ENCODE measurements at regions not wholly inside any gene's neighbourhood (a gene's known extent, or its start where the extent isn't known, plus 50 kb on each side); places are given as distances from the start of the nearest gene placed in this dataset.
A peak's percentile ranks its signal among the peaks of the same experiment; 100 is the strongest.

DNA sequence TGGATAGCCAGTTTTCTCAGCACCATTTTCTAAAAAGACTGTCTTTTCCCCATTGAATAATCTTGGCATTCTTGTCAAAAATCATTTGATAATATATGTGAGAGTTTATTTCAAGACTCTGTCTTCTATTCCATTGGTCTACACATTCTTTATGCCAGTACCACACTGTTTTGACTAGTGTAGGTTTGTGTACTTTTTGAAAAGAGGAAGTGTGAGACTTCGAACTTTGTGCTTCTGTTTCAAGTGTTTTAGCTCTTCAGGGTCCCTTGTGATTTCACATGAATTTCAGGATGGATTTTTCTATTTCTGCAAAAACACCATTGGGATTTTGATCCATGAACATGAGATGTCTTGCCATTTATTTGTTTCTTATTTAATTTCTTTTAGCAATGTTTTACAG is 78.5 kb upstream of the ALDH1A1 start:
- Histone ChIP-seq H3K27me3 (ENCODE audit: low read depth, low read length) (no peaks in the 10 kb centered on the region), H3K36me3 (ENCODE audit: control insufficient read depth in 1 of 2, insufficient read depth in 2 of 2, low read length in 2 of 2) (no peaks in the 10 kb centered on the region), H3K27ac (ENCODE audit: low read length) (no peak overlapping the region), H3K4me1 (ENCODE audit: control insufficient read depth in 1 of 2, insufficient read depth in 2 of 2, low read length in 2 of 2) (no peaks in the 10 kb centered on the region), H3K9me3 (ENCODE audit: control insufficient read depth in 1 of 2, low read length in 2 of 2) (no peaks in the 10 kb centered on the region), H3K4me3 (ENCODE audit: low read depth in 1 of 2, low read length in 2 of 2) (no peak overlapping the region)

DNA sequence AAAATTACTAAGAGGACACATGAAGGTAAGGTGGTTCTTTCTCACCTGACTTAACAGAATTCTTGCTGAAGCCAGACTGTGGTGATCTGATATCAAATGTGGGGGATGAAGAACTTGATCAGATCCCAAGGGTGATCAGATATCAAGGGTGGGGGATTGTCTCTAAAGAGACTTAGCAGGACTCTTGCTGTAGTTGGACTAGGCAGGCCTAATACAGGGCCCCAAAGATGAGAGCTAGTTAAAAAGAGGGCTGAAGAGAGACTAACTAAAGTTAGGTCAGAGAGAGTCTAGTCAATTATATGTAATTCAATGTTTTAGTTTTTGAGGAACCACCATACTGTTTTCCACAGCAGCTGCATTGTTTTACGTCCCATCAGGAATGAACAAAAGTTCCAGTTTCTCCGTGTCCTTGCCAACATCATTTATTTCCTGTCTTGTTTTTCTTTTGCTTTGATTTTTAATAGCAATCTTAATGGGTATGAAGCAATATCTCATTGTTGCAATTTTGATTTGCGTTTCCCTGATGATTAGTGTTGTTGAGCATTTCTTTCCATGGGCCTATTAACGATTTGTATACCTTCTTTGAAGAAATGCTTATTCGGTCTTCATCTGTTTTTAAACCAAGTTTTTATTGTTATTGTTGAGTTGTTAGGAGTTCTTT is 77.6 kb upstream of the ALDH1A1 start:
- Histone ChIP-seq H3K27ac (ENCODE audit: low read length) (no peak overlapping the region), H3K4me1 (ENCODE audit: control insufficient read depth in 1 of 2, insufficient read depth in 2 of 2, low read length in 2 of 2) (no peaks in the 10 kb centered on the region), H3K4me3 (ENCODE audit: low read depth in 1 of 2, low read length in 2 of 2) (no peak overlapping the region), H3K27me3 (ENCODE audit: low read depth, low read length) (no peaks in the 10 kb centered on the region), H3K36me3 (ENCODE audit: control insufficient read depth in 1 of 2, insufficient read depth in 2 of 2, low read length in 2 of 2) (no peaks in the 10 kb centered on the region), H3K9me3 (ENCODE audit: control insufficient read depth in 1 of 2, low read length in 2 of 2) (no peaks in the 10 kb centered on the region)

DNA sequence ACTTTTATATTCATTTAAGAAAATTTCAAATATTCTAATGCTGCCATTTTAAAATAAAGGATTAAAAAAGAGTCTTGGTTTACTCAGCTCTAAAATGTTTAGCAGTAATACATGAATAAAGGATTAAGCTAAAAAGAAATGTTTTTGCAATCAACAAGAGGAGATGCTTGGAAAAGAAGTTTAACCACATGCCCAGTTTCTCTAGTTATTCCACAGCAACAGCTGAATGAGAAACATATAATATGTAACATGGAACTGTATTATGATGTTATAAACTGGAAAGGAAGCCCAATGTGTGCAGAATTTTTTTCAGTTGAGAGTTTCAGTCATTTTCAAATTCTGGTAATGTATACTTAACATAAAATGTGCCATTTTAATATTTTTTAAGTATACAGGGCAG is 76.5 kb upstream of the ALDH1A1 start:
- no peaks in the 10 kb centered on the region for H3K36me3 ChIP-seq (ENCODE audit: control insufficient read depth in 1 of 2, insufficient read depth in 2 of 2, low read length in 2 of 2)
- H3K4me1 ChIP-seq (ENCODE audit: control insufficient read depth in 1 of 2, insufficient read depth in 2 of 2, low read length in 2 of 2): no peaks in the 10 kb centered on the region
- H3K9me3 ChIP-seq (ENCODE audit: control insufficient read depth in 1 of 2, low read length in 2 of 2): no peaks in the 10 kb centered on the region
- no peaks in the 10 kb centered on the region for H3K27me3 ChIP-seq (ENCODE audit: low read depth, low read length)
- no peak overlapping the region for H3K27ac ChIP-seq (ENCODE audit: low read length)
- no peak overlapping the region for H3K4me3 ChIP-seq (ENCODE audit: low read depth in 1 of 2, low read length in 2 of 2)

DNA sequence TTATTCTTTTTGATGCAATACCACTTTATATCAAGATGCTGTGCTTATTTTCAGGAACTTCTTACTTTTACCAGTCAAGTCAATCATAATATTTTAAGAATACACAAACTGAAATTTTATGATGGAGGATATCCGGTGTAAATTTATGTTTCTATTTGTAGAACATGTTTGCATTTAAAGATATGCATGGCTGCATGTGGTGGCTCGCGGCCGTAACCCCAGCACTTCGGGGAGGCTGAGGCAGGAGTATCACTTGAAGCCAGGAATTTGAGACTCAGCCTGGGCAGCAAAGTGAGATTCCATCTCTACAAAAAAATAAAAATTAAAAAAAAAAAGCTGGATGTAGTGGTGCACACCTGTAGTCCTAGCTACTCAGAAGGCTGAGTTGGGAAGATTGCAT is 73.5 kb upstream of the ALDH1A1 start:
- Histone ChIP-seq H3K9me3 (ENCODE audit: control insufficient read depth in 1 of 2, low read length in 2 of 2) (no peaks in the 10 kb centered on the region), H3K4me1 (ENCODE audit: control insufficient read depth in 1 of 2, insufficient read depth in 2 of 2, low read length in 2 of 2) (peaks cover 0 to 4% of the 10 kb centered on the region in 2 donors), H3K4me3 (ENCODE audit: low read depth in 1 of 2, low read length in 2 of 2) (no peak overlapping the region), H3K27ac (ENCODE audit: low read length) (no peak overlapping the region), H3K36me3 (ENCODE audit: control insufficient read depth in 1 of 2, insufficient read depth in 2 of 2, low read length in 2 of 2) (no peaks in the 10 kb centered on the region), H3K27me3 (ENCODE audit: low read depth, low read length) (no peaks in the 10 kb centered on the region)

DNA sequence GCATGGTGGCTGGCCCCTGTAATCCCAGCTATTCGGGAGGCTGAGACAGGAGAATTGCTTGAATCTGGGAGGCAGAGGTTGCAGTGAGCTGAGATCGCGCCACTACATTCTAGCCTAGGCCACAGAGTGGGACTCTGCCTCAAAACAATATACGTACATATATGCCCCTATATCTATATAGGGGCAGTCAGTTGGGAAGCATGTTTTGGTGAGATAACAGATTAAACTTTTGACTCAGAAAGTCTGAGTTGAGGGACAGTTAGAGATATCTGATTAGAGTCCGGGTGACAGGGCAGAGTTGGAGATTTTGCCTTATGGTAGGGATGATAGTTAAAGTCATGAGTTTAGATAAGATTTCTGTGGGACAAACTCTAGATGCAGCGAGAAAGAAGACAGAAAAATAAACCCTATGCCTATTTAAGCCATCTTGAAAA is 71.8 kb upstream of the ALDH1A1 start:
- Histone ChIP-seq H3K27me3 (ENCODE audit: low read depth, low read length) (no peaks in the 10 kb centered on the region), H3K36me3 (ENCODE audit: control insufficient read depth in 1 of 2, insufficient read depth in 2 of 2, low read length in 2 of 2) (no peaks in the 10 kb centered on the region), H3K4me1 (ENCODE audit: control insufficient read depth in 1 of 2, insufficient read depth in 2 of 2, low read length in 2 of 2) (peaks cover 0 to 4% of the 10 kb centered on the region in 2 donors), H3K4me3 (ENCODE audit: low read depth in 1 of 2, low read length in 2 of 2) (no peak overlapping the region), H3K9me3 (ENCODE audit: control insufficient read depth in 1 of 2, low read length in 2 of 2) (no peaks in the 10 kb centered on the region), H3K27ac (ENCODE audit: low read length) (no peak overlapping the region)

DNA sequence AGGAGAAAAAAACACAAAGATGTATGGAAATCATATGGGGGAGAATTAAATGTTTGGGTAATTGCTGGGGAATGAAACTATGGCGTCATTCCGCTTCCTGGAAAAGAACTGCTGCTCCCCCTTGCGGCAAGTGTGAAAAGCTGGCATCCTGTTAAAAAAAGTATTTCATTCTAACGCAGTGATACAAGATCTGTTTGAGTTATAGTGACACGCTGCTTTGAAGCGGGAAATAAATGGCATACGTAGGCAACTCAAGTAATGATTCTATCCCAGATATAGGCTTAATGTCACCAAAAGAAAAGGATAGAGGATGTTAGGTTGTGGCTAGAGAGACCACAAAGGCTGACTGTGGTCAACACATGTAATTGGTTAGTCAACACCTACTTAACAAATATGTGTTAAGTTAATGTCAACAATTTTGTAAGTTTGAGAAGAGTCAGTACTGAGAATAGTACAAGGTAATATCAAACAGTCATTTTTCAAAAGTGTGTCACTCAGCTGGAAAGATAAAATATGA is 70.2 kb upstream of the ALDH1A1 start:
- Histone ChIP-seq H3K4me3 (ENCODE audit: low read depth in 1 of 2, low read length in 2 of 2) (peak overlapping the region in 1 of 2 donors; percentile 22), H3K27ac (ENCODE audit: low read length) (peak overlapping the region; percentile 35), H3K9me3 (ENCODE audit: control insufficient read depth in 1 of 2, low read length in 2 of 2) (peaks cover 0 to 5% of the 10 kb centered on the region in 2 donors), H3K36me3 (ENCODE audit: control insufficient read depth in 1 of 2, insufficient read depth in 2 of 2, low read length in 2 of 2) (no peaks in the 10 kb centered on the region), H3K27me3 (ENCODE audit: low read depth, low read length) (no peaks in the 10 kb centered on the region), H3K4me1 (ENCODE audit: control insufficient read depth in 1 of 2, insufficient read depth in 2 of 2, low read length in 2 of 2) (peaks cover 0 to 4% of the 10 kb centered on the region in 2 donors)

DNA sequence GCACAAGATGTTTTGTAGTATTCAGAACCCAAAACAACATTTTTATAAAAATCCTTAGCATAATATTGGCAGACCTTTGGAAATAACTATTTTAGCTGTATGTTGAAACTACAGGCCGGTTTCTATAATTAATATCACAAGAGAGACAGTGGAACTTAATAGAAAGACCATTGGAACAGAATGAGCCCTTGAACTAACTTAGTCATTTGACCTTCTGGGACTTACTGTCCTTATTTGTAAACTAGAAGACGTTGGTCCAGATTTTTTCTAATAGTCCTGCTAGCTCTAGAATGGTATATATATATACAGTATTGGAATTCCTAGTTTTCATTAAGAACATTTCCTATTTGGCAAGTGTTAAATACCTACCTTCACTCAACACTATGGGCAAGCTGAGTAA is 69.5 kb upstream of the ALDH1A1 start:
- H3K36me3 ChIP-seq (ENCODE audit: control insufficient read depth in 1 of 2, insufficient read depth in 2 of 2, low read length in 2 of 2): no peaks in the 10 kb centered on the region
- H3K27ac ChIP-seq (ENCODE audit: low read length): no peak overlapping the region
- H3K9me3 ChIP-seq (ENCODE audit: control insufficient read depth in 1 of 2, low read length in 2 of 2): peaks cover 0 to 9% of the 10 kb centered on the region in 2 donors
- H3K4me3 ChIP-seq (ENCODE audit: low read depth in 1 of 2, low read length in 2 of 2): no peak overlapping the region
- H3K27me3 ChIP-seq (ENCODE audit: low read depth, low read length): no peaks in the 10 kb centered on the region
- peaks cover 0 to 4% of the 10 kb centered on the region in 2 donors for H3K4me1 ChIP-seq (ENCODE audit: control insufficient read depth in 1 of 2, insufficient read depth in 2 of 2, low read length in 2 of 2)

DNA sequence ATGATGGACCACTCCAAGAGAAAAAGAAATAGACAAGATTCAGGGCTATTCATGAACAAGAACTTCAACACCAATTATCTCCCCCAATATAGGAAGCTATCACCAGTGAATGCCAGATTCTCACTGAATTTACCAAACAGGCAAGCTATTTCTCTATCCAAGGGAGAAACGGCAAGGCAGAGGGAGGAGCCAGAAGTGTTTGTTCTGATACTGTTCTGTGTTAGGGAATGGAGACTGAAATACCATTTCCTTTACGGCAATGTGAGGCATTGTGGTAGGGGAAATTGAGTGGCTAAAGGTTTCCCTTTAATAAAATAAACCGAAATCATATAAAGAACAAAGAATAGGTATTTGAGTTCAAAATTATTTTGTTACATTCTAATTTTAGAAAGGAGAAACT is 68.0 kb upstream of the ALDH1A1 start:
- Histone ChIP-seq H3K27ac (ENCODE audit: low read length) (no peak overlapping the region), H3K4me1 (ENCODE audit: control insufficient read depth in 1 of 2, insufficient read depth in 2 of 2, low read length in 2 of 2) (peaks cover 0 to 4% of the 10 kb centered on the region in 2 donors), H3K27me3 (ENCODE audit: low read depth, low read length) (no peaks in the 10 kb centered on the region), H3K36me3 (ENCODE audit: control insufficient read depth in 1 of 2, insufficient read depth in 2 of 2, low read length in 2 of 2) (no peaks in the 10 kb centered on the region), H3K9me3 (ENCODE audit: control insufficient read depth in 1 of 2, low read length in 2 of 2) (peaks cover 0 to 9% of the 10 kb centered on the region in 2 donors), H3K4me3 (ENCODE audit: low read depth in 1 of 2, low read length in 2 of 2) (no peak overlapping the region)

DNA sequence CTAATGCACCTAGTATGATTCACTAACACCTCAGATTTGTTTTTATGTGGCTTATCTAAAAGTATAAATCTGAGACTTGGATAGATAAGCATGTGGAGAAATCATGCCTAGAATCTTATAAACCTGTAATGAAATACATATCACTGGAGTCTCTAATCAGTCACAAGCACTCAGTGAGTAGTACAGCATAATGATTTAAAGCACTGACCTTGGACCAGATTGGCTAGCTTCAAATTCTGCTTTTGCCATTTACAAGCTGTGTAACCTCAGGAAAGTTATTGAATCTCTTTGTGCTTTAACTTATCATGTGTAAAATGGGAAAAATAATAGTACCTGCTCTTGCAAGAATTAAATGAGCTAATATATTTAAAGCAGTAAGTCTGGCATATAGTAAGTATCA is 61.2 kb upstream of the ALDH1A1 start:
- H3K27ac ChIP-seq (ENCODE audit: low read length): no peak overlapping the region
- peaks cover 0 to 9% of the 10 kb centered on the region in 2 donors for H3K9me3 ChIP-seq (ENCODE audit: control insufficient read depth in 1 of 2, low read length in 2 of 2)
- no peak overlapping the region for H3K4me3 ChIP-seq (ENCODE audit: low read depth in 1 of 2, low read length in 2 of 2)
- H3K27me3 ChIP-seq (ENCODE audit: low read depth, low read length): no peaks in the 10 kb centered on the region
- no peaks in the 10 kb centered on the region for H3K36me3 ChIP-seq (ENCODE audit: control insufficient read depth in 1 of 2, insufficient read depth in 2 of 2, low read length in 2 of 2)
- H3K4me1 ChIP-seq (ENCODE audit: control insufficient read depth in 1 of 2, insufficient read depth in 2 of 2, low read length in 2 of 2): peaks cover 0 to 3% of the 10 kb centered on the region in 2 donors

DNA sequence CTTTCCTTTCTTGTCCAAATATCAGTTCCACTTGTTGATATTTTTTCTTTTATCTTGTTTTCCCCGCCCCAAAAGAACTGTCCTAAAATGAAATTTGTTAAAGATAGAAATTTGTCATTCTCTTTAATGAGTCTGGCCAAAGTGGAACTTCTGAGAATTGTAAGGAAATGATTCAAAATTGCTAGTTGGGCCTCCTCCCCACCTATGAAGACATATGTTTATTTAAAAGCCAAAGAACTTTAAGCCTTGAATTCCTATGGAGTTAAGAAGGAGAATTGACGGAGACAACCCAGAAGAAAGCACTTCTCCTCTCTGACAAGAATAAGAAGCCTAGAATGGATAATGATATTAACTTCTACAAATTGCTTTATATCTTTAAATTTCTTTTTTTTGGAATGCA is 59.1 kb upstream of the ALDH1A1 start:
- H3K27ac ChIP-seq (ENCODE audit: low read length): no peak overlapping the region

DNA sequence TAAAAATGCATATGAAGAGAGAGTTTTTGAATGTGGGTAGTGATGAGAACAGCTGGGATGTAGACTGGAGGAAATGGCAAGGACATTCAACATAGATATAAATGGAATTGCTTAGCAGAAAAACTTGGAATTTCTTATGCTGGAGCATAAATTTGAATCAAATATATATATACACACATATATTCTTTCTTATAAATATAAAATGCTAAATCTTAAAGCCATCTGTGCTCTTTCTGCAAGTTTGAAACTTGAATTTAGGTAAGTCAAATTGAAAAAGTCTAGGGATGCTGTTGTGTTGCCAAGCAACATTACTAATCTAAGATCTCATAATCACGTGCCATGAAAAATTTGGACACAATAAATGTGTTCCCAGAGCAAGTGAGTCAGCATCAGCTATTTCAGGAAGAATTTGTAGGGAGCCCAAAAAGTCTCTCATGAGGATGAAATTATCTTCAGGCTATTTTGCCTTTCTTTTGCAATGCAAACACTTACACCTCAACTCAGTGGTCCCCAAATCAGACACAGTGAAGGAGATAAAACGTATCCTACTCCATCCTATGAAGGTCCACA is 58.4 kb upstream of the ALDH1A1 start:
- Histone ChIP-seq H3K4me3 (ENCODE audit: low read depth in 1 of 2, low read length in 2 of 2) (no peak overlapping the region), H3K9me3 (ENCODE audit: control insufficient read depth in 1 of 2, low read length in 2 of 2) (no peaks in the 10 kb centered on the region), H3K27ac (ENCODE audit: low read length) (no peak overlapping the region), H3K36me3 (ENCODE audit: control insufficient read depth in 1 of 2, insufficient read depth in 2 of 2, low read length in 2 of 2) (no peaks in the 10 kb centered on the region), H3K4me1 (ENCODE audit: control insufficient read depth in 1 of 2, insufficient read depth in 2 of 2, low read length in 2 of 2) (peaks cover 0 to 3% of the 10 kb centered on the region in 2 donors), H3K27me3 (ENCODE audit: low read depth, low read length) (no peaks in the 10 kb centered on the region)

More for the DNA sequence above, 59.1 kb upstream of the ALDH1A1 start:
- no peaks in the 10 kb centered on the region for H3K9me3 ChIP-seq (ENCODE audit: control insufficient read depth in 1 of 2, low read length in 2 of 2)
- no peak overlapping the region for H3K4me3 ChIP-seq (ENCODE audit: low read depth in 1 of 2, low read length in 2 of 2)
- no peaks in the 10 kb centered on the region for H3K36me3 ChIP-seq (ENCODE audit: control insufficient read depth in 1 of 2, insufficient read depth in 2 of 2, low read length in 2 of 2)
- peaks cover 0 to 3% of the 10 kb centered on the region in 2 donors for H3K4me1 ChIP-seq (ENCODE audit: control insufficient read depth in 1 of 2, insufficient read depth in 2 of 2, low read length in 2 of 2)
- no peaks in the 10 kb centered on the region for H3K27me3 ChIP-seq (ENCODE audit: low read depth, low read length)
